Esophagus mucosa (tissue), 1 donor: ENCODE measurements at regions not wholly inside any gene's neighbourhood (a gene's known extent, or its start where the extent isn't known, plus 50 kb on each side); places are given as distances from the start of the nearest gene placed in this dataset.
"Not testable (repeated sequence)": the region's sequence is repeated elsewhere in the genome, so short reads cannot be mapped to it uniquely, and the experiment has no call there.

Source experiments
- ATAC-seq: fragments of 200-7000 bp; cut with Tn5 transposase; one replicate; pipeline ENCODE4 v1.9.1; 2020
- donor health status: DM: yes; HTN: yes; CAD: no.

DNA sequence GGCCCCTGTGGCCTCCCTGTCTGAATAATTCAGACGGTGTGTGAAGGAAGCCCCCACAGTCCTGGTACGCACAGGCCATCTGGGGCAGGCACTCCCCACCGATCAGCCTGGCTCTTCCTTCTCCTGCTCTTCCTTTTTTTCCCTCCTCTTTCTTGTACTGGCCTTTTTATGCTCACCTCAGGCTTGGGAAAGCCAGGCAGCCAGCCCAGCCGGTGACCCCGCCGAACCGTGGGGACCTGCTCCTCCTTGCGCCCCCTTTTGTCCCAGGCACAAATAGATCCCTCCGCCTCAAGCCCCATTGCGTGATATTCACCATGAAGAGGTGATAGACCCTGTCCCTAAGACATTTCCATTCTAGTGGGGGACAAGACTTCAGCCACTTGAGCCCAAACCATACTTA, 80.2 kb upstream of the BRD7 start:
- no peak for ATAC-seq

DNA sequence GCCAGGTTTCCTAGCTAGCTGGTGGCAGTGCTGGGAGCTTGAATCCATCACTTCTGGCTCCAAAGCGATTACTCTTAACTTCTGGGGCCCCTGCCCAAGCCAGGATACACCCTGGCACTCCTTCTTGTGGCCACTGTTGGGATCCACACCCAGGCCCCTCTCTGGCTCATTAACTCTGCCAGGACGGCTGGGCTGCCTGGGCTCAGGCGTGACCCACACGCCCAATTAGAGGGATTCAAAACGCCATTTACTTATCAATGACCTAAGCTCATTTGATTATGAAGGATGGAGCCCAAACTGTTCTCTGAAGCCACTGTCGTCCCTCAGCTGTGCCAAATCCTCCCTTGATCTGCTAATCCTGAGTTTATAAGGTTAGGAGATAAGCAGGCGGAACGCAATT, 79.7 kb upstream of the BRD7 start:
- ATAC-seq, result no peak

DNA sequence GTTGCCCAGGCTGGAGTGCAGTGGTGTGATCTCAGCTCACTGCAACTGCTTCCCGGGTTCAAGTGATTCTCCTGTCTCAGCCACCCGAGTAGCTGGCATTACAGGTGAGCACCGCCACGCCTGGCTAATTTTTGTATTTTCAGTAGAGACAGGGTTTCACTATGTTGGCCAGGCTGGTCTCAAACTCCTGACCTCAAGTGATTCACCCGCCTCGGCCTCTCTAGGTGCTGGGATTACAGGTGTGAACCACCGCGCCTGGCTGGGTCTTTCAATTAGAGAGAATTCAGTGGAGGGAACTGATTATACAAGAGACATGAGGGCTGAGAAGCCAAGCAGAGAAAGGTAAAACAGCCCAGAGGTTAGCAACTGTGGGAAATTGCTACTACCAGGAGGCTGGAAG, 78.6 kb upstream of the BRD7 start:
- not testable (repeated sequence) for ATAC-seq

DNA sequence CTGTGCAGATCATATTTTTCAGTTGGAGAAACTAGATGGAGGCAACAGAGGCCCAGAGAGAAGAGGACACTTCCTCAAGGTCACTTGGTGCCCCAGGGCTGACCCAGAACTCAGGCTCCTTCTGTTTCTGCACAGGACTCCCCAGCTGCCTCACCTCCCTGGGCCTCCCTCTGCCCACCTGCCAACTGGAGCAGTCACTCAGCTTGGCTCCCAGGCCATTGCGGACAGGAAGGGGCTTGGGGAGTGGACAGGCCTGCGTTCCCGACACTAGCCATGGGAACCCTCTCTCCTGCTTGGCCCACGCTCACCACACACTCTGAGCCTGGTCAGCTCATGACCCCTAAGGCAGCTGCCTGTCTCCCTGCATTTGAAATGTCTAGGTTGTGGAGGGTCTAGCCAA, 78.1 kb upstream of the BRD7 start:
- ATAC-seq, result peak; percentile 13

DNA sequence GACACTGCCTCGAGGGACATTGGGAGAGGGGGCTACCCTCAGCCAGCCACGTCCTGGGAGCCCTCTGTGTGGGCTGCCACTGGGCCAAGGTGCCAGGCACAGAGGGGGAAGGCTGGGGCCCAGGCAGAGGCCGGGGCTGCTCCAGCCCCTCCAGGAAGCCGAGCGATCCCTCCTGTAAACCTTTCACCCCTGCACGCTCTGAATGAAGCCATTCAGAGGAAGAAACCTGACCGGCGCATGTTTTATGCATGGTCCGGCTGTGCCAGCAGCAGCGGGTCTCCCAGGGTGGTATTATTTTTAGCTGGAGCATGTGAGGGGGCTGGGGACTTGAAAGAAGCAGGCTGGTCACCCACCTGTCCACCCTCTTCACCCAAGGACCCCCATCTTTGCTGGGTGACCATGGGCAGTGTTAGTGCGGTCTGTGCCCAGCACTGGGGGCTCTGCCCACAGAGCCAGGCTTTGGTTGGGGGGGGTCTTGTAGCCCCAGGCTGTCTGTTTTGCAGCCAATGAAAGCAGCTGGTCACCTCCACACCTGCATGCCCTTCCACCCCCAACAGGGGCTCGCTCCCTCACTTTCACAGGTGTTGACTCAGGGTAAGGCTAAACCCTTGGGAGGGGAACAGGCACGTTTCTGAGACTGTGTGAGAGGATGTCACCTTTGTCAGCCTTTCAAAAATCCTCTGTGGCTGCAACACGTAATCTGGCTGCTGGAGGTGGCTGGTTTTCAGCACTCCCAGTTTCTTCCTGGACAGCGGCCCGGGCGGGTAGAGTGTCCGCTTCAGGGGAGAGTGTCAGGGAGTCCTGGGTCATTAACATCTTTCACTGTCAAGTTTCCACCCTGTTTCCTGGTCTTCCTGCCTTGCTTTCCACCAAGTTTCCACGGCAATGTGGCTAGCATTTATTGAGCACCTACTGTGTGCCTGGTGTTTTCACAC, 77.1 kb upstream of the BRD7 start:
- no peak for ATAC-seq

DNA sequence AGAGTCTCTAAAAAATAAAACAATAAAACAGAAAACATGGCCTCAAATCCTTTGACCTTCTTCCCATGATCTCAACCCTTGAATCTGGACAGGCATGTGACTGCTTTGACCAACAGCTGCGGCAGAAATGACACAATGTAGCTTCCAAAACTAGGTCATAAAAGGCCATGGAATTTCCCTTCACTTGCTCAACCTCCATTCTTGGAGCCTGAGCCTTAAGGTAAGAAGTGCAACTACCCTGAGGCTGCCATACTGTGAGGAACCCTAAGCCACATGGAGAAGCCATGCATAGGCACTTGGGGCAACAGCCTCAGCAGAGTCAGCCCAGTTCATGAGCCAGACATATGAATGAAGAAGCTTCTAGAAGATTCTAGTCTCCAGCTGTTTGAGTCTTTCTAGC, 75.7 kb upstream of the BRD7 start:
- ATAC-seq, result no peak

DNA sequence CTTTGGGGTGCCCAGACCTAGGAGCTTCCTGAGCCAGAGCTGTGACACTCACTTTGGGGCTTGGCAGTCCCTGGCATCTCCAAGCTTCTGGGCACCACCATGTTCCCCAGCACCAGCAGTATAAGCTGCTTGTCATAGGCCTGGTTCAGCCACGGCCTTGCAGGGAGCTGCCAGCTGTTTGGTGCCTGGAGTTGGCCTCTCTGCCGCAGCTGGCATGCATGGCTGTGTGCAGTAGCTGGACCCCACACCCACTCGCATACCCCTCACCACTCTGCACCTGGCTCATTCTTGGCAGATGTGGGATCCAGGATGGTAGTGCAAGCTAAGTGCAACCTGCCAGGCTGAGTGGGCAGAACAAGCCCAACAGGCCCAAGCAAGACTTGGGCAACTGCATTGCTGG, 73.4 kb upstream of the BRD7 start:
- no peak for ATAC-seq

DNA sequence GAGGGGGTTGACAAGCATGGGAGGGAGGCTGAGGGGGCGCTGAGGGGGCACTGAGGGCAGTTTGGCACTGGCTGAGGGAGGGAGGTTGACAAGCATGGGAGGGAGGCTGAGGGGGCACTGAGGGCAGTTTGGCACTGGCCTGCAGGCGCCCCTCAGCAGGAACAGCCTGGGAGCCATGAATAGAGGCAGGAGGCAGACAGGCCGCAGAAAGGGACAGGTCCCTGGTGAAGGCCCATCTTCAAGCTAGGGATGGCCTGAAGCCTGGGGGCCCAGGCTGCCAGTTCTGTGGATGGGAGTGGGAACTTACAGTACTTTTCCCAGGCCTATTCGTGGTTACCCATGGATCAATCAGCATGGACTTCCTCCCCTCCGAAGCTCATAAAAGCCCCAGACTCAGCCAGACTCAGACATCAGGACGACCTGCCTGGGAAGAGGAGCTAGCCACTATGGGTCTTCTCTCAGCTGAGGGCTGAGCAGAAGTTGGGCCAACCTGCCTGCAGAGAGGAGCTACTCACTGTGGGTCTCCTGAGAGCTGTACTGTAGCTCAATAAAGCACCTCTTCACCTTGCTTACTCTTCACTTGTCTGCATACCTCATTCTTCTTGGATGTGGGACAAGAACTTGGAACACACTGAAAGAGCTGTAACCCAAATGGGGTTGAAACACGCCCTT, 72.8 kb upstream of the BRD7 start:
- no peak for ATAC-seq

DNA sequence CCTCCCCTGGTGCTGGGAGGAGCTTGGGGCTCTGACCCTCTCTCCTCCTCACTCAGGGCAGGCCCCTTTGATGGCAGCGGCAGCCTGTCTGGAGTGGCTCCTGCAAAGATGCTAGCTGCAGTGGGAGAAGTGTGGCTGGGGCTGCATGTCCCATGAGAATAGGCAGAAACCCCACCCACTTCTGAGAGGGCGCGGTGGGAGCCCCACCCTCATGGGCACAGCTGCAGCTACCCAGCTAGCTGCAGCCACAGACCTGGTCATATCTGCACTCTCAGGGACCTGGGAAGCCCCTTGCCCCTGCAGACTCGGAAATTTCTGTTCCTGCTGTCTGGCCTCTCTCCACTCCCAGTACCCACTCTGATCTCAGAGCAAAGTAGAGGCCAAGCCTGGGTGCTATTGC, 72.2 kb upstream of the BRD7 start:
- no peak for ATAC-seq

DNA sequence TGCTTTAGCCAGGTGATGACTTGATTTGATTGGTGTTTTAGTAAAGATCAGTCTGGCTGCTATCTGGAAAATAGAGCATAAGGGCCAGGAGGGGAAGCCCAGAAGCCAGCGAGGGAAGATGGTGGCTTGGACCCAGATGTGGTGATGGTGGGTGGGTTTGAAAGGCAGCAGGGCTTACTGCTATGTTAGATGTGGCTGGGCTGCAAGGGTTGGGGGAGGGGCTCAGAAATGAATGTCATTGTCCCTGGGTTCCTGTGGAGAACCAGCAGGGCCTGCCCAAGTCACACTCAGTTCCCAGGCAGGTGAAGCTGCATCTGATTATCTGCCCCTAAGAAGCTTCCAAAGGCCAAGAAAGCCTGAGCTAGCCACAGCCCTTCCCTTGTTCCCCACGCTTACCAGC, 71.7 kb upstream of the BRD7 start:
- ATAC-seq, result no peak

DNA sequence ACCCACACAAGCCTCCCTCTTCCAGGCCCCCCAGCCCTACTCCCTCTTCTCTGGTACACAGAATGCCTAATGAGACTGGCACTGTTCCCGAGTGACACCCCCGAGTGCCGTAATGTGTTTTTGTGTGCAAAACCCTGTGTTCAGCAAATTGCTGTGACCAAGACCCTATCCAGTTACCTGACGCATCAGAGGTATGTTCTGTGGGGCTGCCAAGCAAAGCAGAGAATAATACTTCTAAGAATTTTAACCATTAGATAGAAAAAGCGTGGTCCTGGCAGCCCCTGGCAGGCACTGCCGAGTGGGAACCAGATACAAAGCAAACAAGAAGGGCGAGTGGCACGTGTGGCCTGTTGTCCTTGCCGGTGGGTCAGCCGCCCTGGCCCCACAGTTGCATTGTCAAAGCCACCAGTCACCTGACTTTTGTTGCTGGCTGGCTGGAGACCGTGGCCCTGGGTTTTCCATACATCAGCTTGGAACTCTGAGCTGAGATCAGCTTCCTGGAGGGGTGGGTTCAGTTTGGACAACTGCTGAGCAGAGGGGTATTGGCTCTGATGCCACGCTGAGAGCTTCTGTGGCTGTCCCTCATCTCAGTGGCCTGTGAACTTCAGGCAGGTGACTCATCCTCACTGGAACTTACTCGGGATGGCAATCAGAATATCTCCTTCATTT, 69.1 kb upstream of the BRD7 start:
- ATAC-seq, result no peak

DNA sequence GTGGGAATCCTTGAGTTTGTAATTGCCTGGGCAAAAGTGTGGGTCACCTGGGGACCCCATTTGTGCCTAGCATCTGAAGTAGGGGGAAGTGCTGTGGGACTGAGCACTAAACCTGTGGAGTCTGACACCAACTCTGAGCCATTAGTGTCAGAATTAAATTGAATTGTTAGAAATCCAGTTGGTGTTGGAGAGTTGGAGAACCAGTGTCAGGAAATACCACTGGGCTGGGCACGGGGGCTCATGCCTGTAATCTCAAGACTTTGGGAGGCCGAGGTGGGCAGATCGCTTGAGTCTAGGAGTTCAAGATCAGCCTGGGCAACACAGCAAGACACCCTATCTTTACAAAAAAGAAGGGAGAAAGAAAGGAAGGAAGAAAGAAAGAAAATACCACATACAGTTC, 67.5 kb upstream of the BRD7 start:
- ATAC-seq, result no peak

DNA sequence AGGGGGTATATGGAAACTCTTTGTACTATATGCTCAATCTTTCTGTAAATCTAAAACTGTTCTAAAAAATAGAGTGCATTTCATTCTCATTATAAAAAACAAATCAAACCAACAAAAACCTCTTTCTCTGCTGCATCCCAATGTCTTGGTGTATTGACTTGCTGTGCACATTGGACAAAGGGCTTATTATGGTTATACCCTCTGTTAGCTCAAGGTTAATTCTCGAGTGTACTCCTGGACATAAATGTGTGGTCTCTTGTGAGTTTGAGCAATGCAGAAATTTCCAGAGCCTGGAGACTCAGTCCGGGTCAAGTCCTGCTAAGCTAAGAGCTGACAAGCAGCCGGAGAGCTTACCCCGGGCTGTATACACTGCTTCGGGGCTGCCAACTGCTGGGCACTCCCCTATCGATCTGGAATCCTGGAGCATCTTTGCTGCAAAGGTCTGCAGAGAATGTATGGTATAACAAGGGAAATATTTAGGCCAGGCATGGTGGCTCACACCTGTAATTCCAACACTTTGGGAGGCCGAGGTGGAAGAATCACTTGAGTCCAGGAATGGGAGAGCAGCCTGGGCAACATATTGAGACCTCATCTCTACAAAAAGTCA, 66.2 kb upstream of the BRD7 start:
- ATAC-seq, result no peak

DNA sequence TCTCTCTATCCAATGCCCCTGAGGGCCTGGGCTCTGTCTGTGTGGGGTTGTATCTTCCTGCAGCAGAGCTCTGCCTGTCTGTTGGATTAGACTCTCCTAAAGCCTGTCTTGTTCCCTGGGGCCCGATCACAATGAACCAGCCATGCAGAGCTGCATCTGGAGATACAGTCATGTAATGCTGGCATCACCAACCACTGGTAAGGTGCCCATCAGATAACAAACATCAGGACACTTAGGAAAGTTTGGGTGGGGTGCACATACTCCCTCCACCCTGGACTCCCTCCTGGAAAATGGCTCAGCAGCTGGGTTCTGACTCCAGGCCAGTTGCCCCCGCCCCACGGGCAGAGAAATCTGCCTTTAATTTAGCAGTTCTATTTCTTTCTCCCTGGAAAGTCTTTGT, 61.3 kb upstream of the BRD7 start:
- no peak for ATAC-seq

DNA sequence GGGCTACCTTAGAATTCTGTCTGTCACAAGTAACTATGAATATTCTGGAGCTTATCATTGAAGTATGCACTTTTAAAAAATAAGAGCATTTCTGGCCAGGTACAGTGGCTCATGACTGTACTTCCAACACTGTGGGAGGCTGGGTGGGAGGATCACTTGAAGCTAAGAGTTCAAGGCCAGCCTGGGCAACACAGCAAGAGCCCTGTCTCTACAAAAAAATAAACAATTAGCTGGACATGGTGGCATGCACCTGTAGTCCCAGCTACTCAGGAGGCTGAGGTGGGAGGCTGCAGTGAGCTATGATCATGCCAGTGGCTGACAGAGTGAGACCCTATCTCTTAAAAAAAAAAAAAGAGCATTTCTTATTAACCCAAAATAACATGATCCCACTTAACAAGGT, 60.0 kb upstream of the BRD7 start:
- no peak for ATAC-seq

DNA sequence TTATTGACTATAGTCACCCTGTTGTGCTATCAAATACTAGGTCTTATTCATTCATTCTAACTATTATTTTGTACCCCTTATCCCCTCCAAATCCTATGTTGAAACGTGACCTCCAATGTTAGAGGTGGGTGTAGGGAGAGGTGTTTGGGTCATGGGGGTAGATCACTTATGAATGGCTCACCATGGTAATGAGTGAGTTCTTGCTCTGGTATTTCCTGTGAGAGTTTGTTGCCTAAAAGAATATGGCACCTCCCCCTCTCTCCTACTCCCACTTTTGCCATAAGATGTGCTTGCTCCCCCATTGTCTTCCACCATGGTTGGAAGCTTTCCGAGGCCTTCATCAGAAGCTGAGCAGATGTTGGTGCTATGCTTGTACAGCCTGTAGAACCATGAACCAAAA, 59.3 kb upstream of the BRD7 start:
- no peak for ATAC-seq

DNA sequence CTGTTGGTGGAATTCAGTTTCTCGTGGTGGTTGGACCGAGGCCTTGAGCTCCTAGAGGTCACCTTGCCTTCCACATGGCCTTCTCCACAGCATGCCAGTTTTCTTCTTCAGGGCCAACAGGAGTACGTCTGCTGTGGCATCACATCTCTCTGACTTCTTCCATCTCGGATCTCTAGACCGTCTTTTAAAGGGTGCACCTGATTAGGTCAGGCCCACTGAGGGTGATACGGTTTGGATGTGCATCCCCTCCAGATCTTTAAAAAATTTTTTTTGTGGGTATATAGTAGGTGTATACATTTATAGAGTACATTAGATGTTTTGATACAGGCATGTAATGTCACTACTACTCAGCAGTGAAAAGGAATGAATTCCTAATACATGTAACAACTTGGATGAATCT, 58.3 kb upstream of the BRD7 start:
- no peak for ATAC-seq

DNA sequence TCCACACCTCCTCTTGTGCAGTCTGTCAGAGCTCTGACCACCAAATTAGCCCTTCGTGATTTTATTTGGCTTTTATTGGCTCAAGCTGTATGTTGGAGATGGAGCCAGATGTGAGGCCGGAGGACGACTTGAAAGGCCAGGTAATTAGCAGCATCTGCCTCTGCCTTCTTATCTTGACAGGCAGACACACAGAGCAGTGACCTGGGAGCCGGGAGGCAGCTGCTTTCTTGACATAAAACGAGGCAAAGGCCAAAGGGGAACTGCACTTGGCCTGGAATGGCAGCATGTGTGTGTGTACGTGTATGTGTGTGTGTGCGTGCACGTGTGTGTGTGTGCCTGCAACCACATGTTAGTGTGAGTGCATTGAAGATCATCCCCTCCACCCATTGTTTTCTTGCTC, 56.9 kb upstream of the BRD7 start:
- ATAC-seq, result no peak

DNA sequence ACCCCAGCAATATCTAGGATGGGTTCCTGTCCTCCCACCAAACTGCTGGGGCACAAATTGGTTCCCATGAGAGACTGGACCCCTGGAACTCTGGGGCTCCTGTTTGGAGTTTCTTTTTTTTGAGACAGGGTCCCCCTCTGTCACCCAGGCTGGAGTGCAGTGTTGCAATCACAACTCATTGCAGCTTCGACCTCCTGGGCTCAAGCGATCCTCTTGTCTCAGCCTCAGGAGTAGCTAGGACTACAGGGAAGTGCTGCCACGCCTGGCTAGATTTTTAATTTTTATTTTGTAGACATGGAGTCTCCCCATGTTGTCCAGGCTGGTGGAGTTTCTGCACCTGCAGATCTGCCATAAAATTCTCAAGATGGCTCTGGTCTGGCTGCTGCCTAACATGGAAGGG, 56.3 kb upstream of the BRD7 start:
- no peak for ATAC-seq

DNA sequence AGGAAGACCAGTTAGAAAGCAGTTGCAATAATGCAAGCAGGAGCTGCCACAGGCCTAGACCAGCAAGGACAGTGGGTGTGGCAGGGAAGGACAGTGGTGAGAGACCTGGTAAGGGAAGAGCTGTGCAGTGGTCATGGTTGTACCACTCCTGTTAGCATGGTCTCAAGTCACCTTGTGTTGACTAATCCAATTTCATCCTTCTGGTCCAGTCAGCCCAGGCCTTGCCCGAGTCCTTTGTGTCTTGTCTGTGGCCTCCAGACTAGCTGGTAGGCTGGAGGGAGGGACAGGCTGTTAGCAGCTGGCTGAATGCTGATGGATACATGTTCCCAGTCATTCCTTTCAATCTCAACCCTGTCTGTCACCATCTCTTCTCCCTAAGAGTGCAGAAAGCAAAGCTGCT, 54.1 kb upstream of the BRD7 start:
- no peak for ATAC-seq

DNA sequence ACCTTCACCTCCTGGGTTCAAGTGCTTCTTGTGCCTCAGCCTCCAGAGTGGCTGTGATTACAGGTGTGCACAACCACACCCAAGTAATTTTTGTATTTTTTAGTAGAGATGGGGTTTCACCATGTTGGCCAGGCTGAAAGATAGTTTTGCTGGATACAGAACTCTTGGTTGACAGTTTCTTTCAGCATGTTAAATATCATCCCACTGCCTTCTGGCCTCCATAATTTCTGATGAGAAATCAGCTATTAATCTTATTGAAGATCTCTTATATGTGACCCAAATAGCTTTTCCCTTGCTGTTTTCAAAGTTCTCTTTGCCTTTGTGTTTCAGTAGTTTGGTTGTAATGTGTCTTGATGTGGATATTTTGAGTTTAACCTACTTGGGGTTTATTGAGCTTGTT, 50.3 kb upstream of the BRD7 start:
- no peak for ATAC-seq
